ENCODE measurements at regions not wholly inside any gene's neighbourhood (a gene's known extent, or its start where the extent isn't known, plus 50 kb on each side); places are given as distances from the start of the nearest gene placed in this dataset.

GRCh38 chr10:71024490-71024889 is 136.1 kb upstream of the PCBD1 start:
- TF ChIP-seq CTCF (conservative IDR thresholded peaks at IDR 0.05; ENCODE audit: low read length) (no peak), EZH2phosphoT487 (IDR thresholded peaks at IDR 0.05; ENCODE audit: borderline replicate concordance) (no peak)

Measured in Loucy (cell line).